CD4-positive, alpha-beta T cell (primary cell): ENCODE measurements at regions not wholly inside any gene's neighbourhood (a gene's known extent, or its start where the extent isn't known, plus 50 kb on each side); places are given as distances from the start of the nearest gene placed in this dataset.

Experiments used
- ATAC-seq: fragments of 200-7000 bp; cut with Tn5 transposase; one replicate; pipeline ENCODE4 v1.10.0; 2022; ENCODE audit warnings: mild to moderate bottlenecking; ENCODE audit not compliant: poor library complexity
- CTCF ChIA-PET: fragments of 350-600 bp; sonication (Branson Sonifier 250); formaldehyde crosslinking; loops from one replicate; lab custom pipeline; 2021; ENCODE audit warnings: antibody characterized with exemption, inconsistent platforms; lab: Charles Lee
- POLR2A ChIA-PET: fragments of 350-600 bp; sonication (Branson Sonifier 250); formaldehyde crosslinking; loops from one replicate; lab custom pipeline; 2021; ENCODE audit warnings: antibody characterized with exemption, inconsistent platforms; lab: Charles Lee
- DNase-seq, 14 experiments: peaks; one replicate each; pipeline ENCODE4 v3.0.0-alpha.2; 2013 to 2020; ENCODE audit warnings: mixed read lengths in 2 of 14
- H3K27ac ChIP-seq, 2 donors: one replicate each; pipeline versions ENCODE4 v1.5.1 to v1.7.0; 2013; ENCODE audit warnings: low read length in 2 of 2, low read depth in 1 of 2, mild to moderate bottlenecking in 1 of 2
- H3K27me3 ChIP-seq, 2 experiments: 1 replicate in 1 of 2; 2 replicates in 1 of 2; pipeline versions ENCODE4 v1.6.1 to v1.7.0; 2013; ENCODE audit warnings: low read length in 2 of 2, control low read depth in 1 of 2, mild to moderate bottlenecking in 1 of 2, moderate library complexity in 1 of 2; ENCODE audit not compliant: insufficient read depth in 2 of 2, control insufficient read depth in 1 of 2
- H3K36me3 ChIP-seq: one replicate; pipeline ENCODE4 v1.6.1; 2013; ENCODE audit warnings: low read length, control low read depth; ENCODE audit not compliant: insufficient read depth
- H3K4me1 ChIP-seq: one replicate; pipeline ENCODE4 v1.6.1; 2013; ENCODE audit warnings: low read length, control low read depth; ENCODE audit not compliant: insufficient read depth
- H3K4me3 ChIP-seq: one replicate; pipeline ENCODE4 v1.5.1; 2013; ENCODE audit warnings: mild to moderate bottlenecking, low read length, moderate library complexity
- H3K9me3 ChIP-seq, 2 experiments: 1 replicate in 1 of 2; 2 replicates in 1 of 2; pipeline versions ENCODE4 v1.6.1 to v1.7.0; 2013; ENCODE audit warnings: low read length in 2 of 2, mild to moderate bottlenecking in 2 of 2, control low read depth in 1 of 2, moderate library complexity in 1 of 2; ENCODE audit not compliant: control insufficient read depth in 1 of 2, insufficient read depth in 1 of 2
- H3K27ac Mint-ChIP-seq: one replicate; pipeline ENCODE4 v1.8.0; 2020; ENCODE audit warnings: mixed read lengths
- H3K27me3 Mint-ChIP-seq: one replicate; pipeline ENCODE4 v1.8.0; 2021; ENCODE audit warnings: mixed read lengths
- H3K36me3 Mint-ChIP-seq: one replicate; pipeline ENCODE4 v1.8.0; 2021; ENCODE audit warnings: low read depth, mixed read lengths
- H3K4me1 Mint-ChIP-seq: one replicate; pipeline ENCODE4 v1.8.0; 2021; ENCODE audit warnings: low read depth, mixed read lengths
- H3K4me3 Mint-ChIP-seq: one replicate; pipeline ENCODE4 v1.8.0; 2020; ENCODE audit warnings: mild to moderate bottlenecking, mixed read lengths
- H3K9me3 Mint-ChIP-seq: one replicate; pipeline ENCODE4 v1.8.0; 2020; ENCODE audit warnings: mixed read lengths
- CTCF ChIP-seq: fragments of 200-600 bp; IDR thresholded peaks from one replicate; pipeline ENCODE4 v1.8.0; 2022; ENCODE audit warnings: antibody characterized with exemption, mild to moderate bottlenecking
- intact Hi-C, 2 experiments: fragments of 100-400 bp; cut with DNase I in 1 of 2; cut with micrococcal nuclease in 1 of 2; formaldehyde crosslinking; loops; one replicate each; pipeline versions ENCODE4 v1.15.1 to v1.9.0; 2023 to 2025; cut with DNase I, micrococcal nuclease

GRCh38 chr1:73784026-73784425, 413.9 kb downstream of the LRRIQ3 start:
- TF ChIP-seq CTCF = no peak
- ChIA-PET CTCF (interaction anchor here (0.6 kb wide), 1 partner anchor 22 kb away, joined by 3 read pairs; no protein-coding TSS in a partner anchor), POLR2A (no interaction called here)
- H3K4me3 ChIP-seq = no peak overlapping the region
- no peaks in the 10 kb centered on the region for H3K4me1 ChIP-seq
- Mint-ChIP-seq H3K9me3 (peaks cover 2% of the 10 kb centered on the region), H3K4me1 (no peaks in the 10 kb centered on the region), H3K4me3 (no peak overlapping the region), H3K27me3 (no peaks in the 10 kb centered on the region), H3K27ac (no peak overlapping the region), H3K36me3 (no peaks in the 10 kb centered on the region)
- intact Hi-C loops = no loop called here
- no peak overlapping the region for H3K27ac ChIP-seq
- DNase-seq (no peak), ATAC-seq (no peak)
- no peaks in the 10 kb centered on the region for H3K36me3 ChIP-seq
- no peaks in the 10 kb centered on the region for H3K9me3 ChIP-seq
- no peaks in the 10 kb centered on the region for H3K27me3 ChIP-seq

- Histone ChIP-seq H3K27me3 (no peaks in the 10 kb centered on the region), H3K4me1 (no peaks in the 10 kb centered on the region), H3K4me3 (no peak overlapping the region), H3K27ac (no peak overlapping the region), H3K36me3 (no peaks in the 10 kb centered on the region), H3K9me3 (no peaks in the 10 kb centered on the region)
- Mint-ChIP-seq H3K4me3 (no peak overlapping the region), H3K36me3 (no peaks in the 10 kb centered on the region), H3K27ac (no peak overlapping the region), H3K4me1 (no peaks in the 10 kb centered on the region), H3K9me3 (peaks cover 2% of the 10 kb centered on the region), H3K27me3 (no peaks in the 10 kb centered on the region)
- ChIA-PET CTCF (no interaction called here), POLR2A (no interaction called here)
- DNase-seq (no peak), ATAC-seq (no peak)
- intact Hi-C loops = no loop called here
- TF ChIP-seq CTCF = no peak
These were observed 414.6 kb downstream of the LRRIQ3 start for GRCh38 chr1:73783352-73783751.

DNA sequence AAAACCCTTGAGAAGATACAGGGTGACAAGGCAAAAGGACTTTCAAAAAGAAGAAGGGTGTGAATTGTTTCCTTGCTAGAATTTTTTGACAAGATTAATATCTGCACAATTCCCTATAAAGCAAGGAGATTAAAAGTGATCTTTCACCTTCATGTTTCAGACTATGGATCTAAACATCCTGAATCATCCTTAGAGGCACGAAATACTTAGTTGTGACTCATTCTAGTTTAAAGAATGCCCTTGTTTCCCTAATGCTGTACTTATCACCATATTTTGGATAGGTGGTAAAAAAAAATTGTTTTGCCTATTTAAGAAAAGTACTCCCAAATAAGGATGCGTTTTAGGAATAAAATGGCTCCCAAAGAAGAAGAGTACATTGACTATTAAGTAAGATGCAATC, 415.1 kb downstream of the LRRIQ3 start:
- Histone ChIP-seq H3K27me3 (no peaks in the 10 kb centered on the region), H3K9me3 (no peaks in the 10 kb centered on the region), H3K4me1 (no peaks in the 10 kb centered on the region), H3K4me3 (no peak overlapping the region), H3K36me3 (no peaks in the 10 kb centered on the region), H3K27ac (no peak overlapping the region)
- H3K27ac Mint-ChIP-seq = no peak overlapping the region
- ATAC-seq = no peak
- no peak for TF ChIP-seq CTCF
- no peak for DNase-seq
- no peaks in the 10 kb centered on the region for H3K27me3 Mint-ChIP-seq
- no peaks in the 10 kb centered on the region for H3K4me1 Mint-ChIP-seq
- H3K9me3 Mint-ChIP-seq = peaks cover 2% of the 10 kb centered on the region
- ChIA-PET CTCF (no interaction called here), POLR2A (no interaction called here)
- intact Hi-C loops = no loop called here
- no peaks in the 10 kb centered on the region for H3K36me3 Mint-ChIP-seq
- H3K4me3 Mint-ChIP-seq = no peak overlapping the region
